H1 (cell line): ENCODE measurements at regions not wholly inside any gene's neighbourhood (a gene's known extent, or its start where the extent isn't known, plus 50 kb on each side); places are given as distances from the start of the nearest gene placed in this dataset.

ENCODE experiments used
- CTCF ChIA-PET: fragments of 300-600 bp; sonication (Branson Sonifier 250); formaldehyde crosslinking; loops from one replicate; lab custom pipeline; 2021; ENCODE audit not compliant: partially characterized antibody; lab: Charles Lee
- POLR2A ChIA-PET: fragments of 300-600 bp; sonication (Branson Sonifier 250); formaldehyde crosslinking; loops from one replicate; lab custom pipeline; 2021; ENCODE audit warnings: inconsistent platforms; ENCODE audit not compliant: partially characterized antibody; lab: Charles Lee
- DNase-seq, 2 experiments: peaks; one replicate each; pipeline versions ENCODE4 v3.0.0 to v3.0.0-alpha.2; 2010 to 2022; ENCODE audit warnings: low spot score in 2 of 2, low read depth in 1 of 2, mixed read lengths in 1 of 2
- FAIRE-seq: peaks from 2 replicates; lab custom pipeline; 2011; peaks lifted over from hg19 to GRCh38; lab: Jason Lieb, UNC
- H2AFZ ChIP-seq: 2 replicates; pipeline ENCODE4 v1.8.1; 2012; ENCODE audit warnings: low read length, inconsistent platforms
- H2AK5ac ChIP-seq: 2 replicates; pipeline ENCODE4 v1.6.1; 2013; ENCODE audit warnings: low read depth, low read length
- H2BK120ac ChIP-seq: replicated peaks from 2 replicates; pipeline ENCODE3; 2013; ENCODE audit warnings: low read depth, low read length, inconsistent platforms
- H2BK12ac ChIP-seq: 2 replicates; pipeline ENCODE4 v1.6.1; 2013; ENCODE audit warnings: low read depth, low read length
- H2BK15ac ChIP-seq: 2 replicates; pipeline ENCODE4 v1.6.1; 2013; ENCODE audit warnings: low read length
- H2BK20ac ChIP-seq: 2 replicates; pipeline ENCODE4 v1.6.1; 2013; ENCODE audit warnings: low read length
- H2BK5ac ChIP-seq: 2 replicates; pipeline ENCODE4 v1.6.1; 2013; ENCODE audit warnings: low read depth, low read length
- H3K14ac ChIP-seq: 2 replicates; pipeline ENCODE4 v1.6.1; 2013; ENCODE audit warnings: inconsistent platforms; ENCODE audit not compliant: insufficient read length
- H3K18ac ChIP-seq: 2 replicates; pipeline ENCODE4 v1.6.1; 2013; ENCODE audit warnings: low read length; ENCODE audit errors: extremely low read depth
- H3K23ac ChIP-seq: 2 replicates; pipeline ENCODE4 v1.6.1; 2013; ENCODE audit warnings: inconsistent platforms; ENCODE audit not compliant: insufficient read length
- H3K23me2 ChIP-seq: 2 replicates; pipeline ENCODE4 v1.6.1; 2013; ENCODE audit warnings: low read depth, low read length
- H3K27ac ChIP-seq: 2 replicates; pipeline ENCODE4 v1.6.1; 2011; ENCODE audit warnings: low read depth, low read length, inconsistent platforms
- H3K27me3 ChIP-seq, 4 experiments: replicated peaks in 1 of 4; 1 replicate in 1 of 4; 2 replicates in 3 of 4; pipeline versions ENCODE4 v1.6.1 to v1.8.1; 2011 to 2013; ENCODE audit warnings: low read length in 3 of 4, mild to moderate bottlenecking in 3 of 4, inconsistent platforms in 2 of 4, mixed read lengths in 2 of 4, moderate library complexity in 1 of 4; ENCODE audit not compliant: control insufficient read depth in 3 of 4, insufficient read depth in 3 of 4; ENCODE audit errors: extremely low read depth in 1 of 4
- H3K36me3 ChIP-seq, 4 experiments: 2 replicates each; pipeline versions ENCODE4 v1.6.1 to v1.8.1; 2011 to 2013; ENCODE audit warnings: mild to moderate bottlenecking in 4 of 4, low read length in 3 of 4, moderate library complexity in 2 of 4, control low read depth in 1 of 4, inconsistent platforms in 1 of 4; ENCODE audit not compliant: insufficient read depth in 4 of 4, control insufficient read depth in 2 of 4
- H3K4ac ChIP-seq: replicated peaks from 2 replicates; pipeline ENCODE3; 2013; ENCODE audit warnings: low read length, low read depth, mixed read lengths, inconsistent platforms; ENCODE audit not compliant: insufficient read length
- H3K4me1 ChIP-seq, 4 experiments: replicated peaks in 1 of 4; 1 replicate in 1 of 4; 2 replicates in 3 of 4; pipeline versions ENCODE4 v1.6.1 to v1.8.1; 2011 to 2013; ENCODE audit warnings: low read length in 3 of 4, inconsistent platforms in 2 of 4, mixed read lengths in 1 of 4; ENCODE audit not compliant: insufficient read depth in 4 of 4, control insufficient read depth in 3 of 4
- H3K4me2 ChIP-seq, 2 experiments: 2 replicates each; pipeline versions ENCODE4 v1.6.1 to v1.8.1; 2011 to 2013; ENCODE audit warnings: low read depth in 2 of 2, low read length in 2 of 2, control low read depth in 1 of 2, inconsistent platforms in 1 of 2, mild to moderate bottlenecking in 1 of 2; ENCODE audit not compliant: insufficient read depth in 1 of 2
- H3K4me3 ChIP-seq, 4 experiments: fragments of 200-600, 300-600 bp in 1 of 4; sonication (generic), shearing (Covaris generic), sonication (Bioruptor Twin) in 1 of 4; 2 replicates each; pipeline versions ENCODE4 v1.5.1 to v1.8.1; 2011 to 2016; ENCODE audit warnings: low read length in 4 of 4, low read depth in 3 of 4, control low read depth in 2 of 4, inconsistent platforms in 2 of 4, mild to moderate bottlenecking in 2 of 4, mixed read lengths in 1 of 4, moderate library complexity in 1 of 4; ENCODE audit not compliant: insufficient read depth in 2 of 4; ENCODE audit errors: extremely low read depth in 1 of 4
- H3K56ac ChIP-seq: replicated peaks from 2 replicates; pipeline ENCODE3; 2013; ENCODE audit warnings: low read depth, mild to moderate bottlenecking, mixed read lengths, low read length, inconsistent platforms; ENCODE audit not compliant: insufficient read length
- H3K79me1 ChIP-seq: 2 replicates; pipeline ENCODE4 v1.6.1; 2013; ENCODE audit warnings: low read depth, low read length, control low read depth
- H3K79me2 ChIP-seq, 2 experiments: 2 replicates each; pipeline versions ENCODE4 v1.6.1 to v1.8.1; 2012 to 2013; ENCODE audit warnings: low read length in 2 of 2, mild to moderate bottlenecking in 2 of 2, inconsistent platforms in 1 of 2; ENCODE audit not compliant: insufficient read depth in 2 of 2, control insufficient read depth in 1 of 2
- H3K9ac ChIP-seq, 4 experiments: replicated peaks in 1 of 4; 1 replicate in 1 of 4; 2 replicates in 3 of 4; pipeline versions ENCODE4 v1.6.1 to v1.8.1; 2011 to 2013; ENCODE audit warnings: low read depth in 3 of 4, low read length in 3 of 4, control low read depth in 2 of 4, mild to moderate bottlenecking in 2 of 4, moderate library complexity in 2 of 4, inconsistent platforms in 1 of 4; ENCODE audit errors: extremely low read depth in 1 of 4
- H3K9me3 ChIP-seq, 2 experiments: 2 replicates each; pipeline versions ENCODE4 v1.6.1 to v1.8.1; 2012 to 2013; ENCODE audit warnings: mild to moderate bottlenecking in 2 of 2, moderate library complexity in 2 of 2, control low read depth in 1 of 2, inconsistent platforms in 1 of 2, low read depth in 1 of 2, low read length in 1 of 2, mixed read lengths in 1 of 2; ENCODE audit not compliant: insufficient read depth in 2 of 2
- H4K20me1 ChIP-seq, 2 experiments: replicated peaks in 1 of 2; 2 replicates each; pipeline versions ENCODE3 to v1.8.1; 2011 to 2013; ENCODE audit warnings: inconsistent platforms in 2 of 2, low read length in 2 of 2, mild to moderate bottlenecking in 1 of 2; ENCODE audit not compliant: insufficient read depth in 2 of 2, control insufficient read depth in 1 of 2
- H4K5ac ChIP-seq: 2 replicates; pipeline ENCODE4 v1.6.1; 2013; ENCODE audit warnings: low read length, low read depth, mixed read lengths, inconsistent platforms; ENCODE audit not compliant: insufficient read length
- H4K8ac ChIP-seq: 2 replicates; pipeline ENCODE4 v1.8.0; 2013; ENCODE audit warnings: mild to moderate bottlenecking, moderate library complexity, low read length, inconsistent platforms; ENCODE audit not compliant: insufficient read depth; ENCODE audit errors: extremely low read depth
- H4K91ac ChIP-seq: replicated peaks from 2 replicates; pipeline ENCODE3; 2013; ENCODE audit warnings: low read length, mixed read lengths, inconsistent platforms; ENCODE audit not compliant: insufficient read length
- CEBPB ChIP-seq: IDR thresholded peaks from 2 replicates; pipeline ENCODE4 v1.6.1; 2012; ENCODE audit warnings: low read depth, low read length
- FOSL1 ChIP-seq: IDR thresholded peaks from 2 replicates; pipeline ENCODE4 v1.6.1; 2011; ENCODE audit warnings: mild to moderate bottlenecking, low read depth, low read length, moderate library complexity; ENCODE audit not compliant: insufficient read depth
- GABPA ChIP-seq: IDR thresholded peaks from 2 replicates; pipeline ENCODE4 v1.6.1; 2011; ENCODE audit warnings: mild to moderate bottlenecking, low read length, moderate library complexity, borderline replicate concordance; ENCODE audit not compliant: insufficient read depth
- GTF2F1 ChIP-seq: IDR thresholded peaks from 2 replicates; pipeline ENCODE4 v1.6.1; 2012; ENCODE audit warnings: low read depth, low read length, improper control_type of control experiment, borderline replicate concordance
- NANOG ChIP-seq: IDR thresholded peaks from 2 replicates; pipeline ENCODE4 v1.6.1; 2011; ENCODE audit warnings: low read length, low read depth, mild to moderate bottlenecking, inconsistent platforms; ENCODE audit not compliant: insufficient read depth, poor library complexity, severe bottlenecking
- SUZ12 ChIP-seq: fragments of 200-600 bp; sonication (generic); IDR thresholded peaks from 2 replicates; pipeline ENCODE4 v1.6.1; 2012; ENCODE audit warnings: mild to moderate bottlenecking, inconsistent platforms, low read length, moderate library complexity, mixed read lengths
- WGBS, 2 experiments: shearing (Covaris generic) in 1 of 2; methylation state at CpG; one replicate each; pipeline versions ENCODE4 v1.1.6 to v1.1.7; 2013 to 2015; ENCODE audit warnings: low lambda C conversion rate in 2 of 2, mixed read lengths in 2 of 2, inconsistent platforms in 1 of 2, low coverage in 1 of 2, missing lambda C conversion rate in 1 of 2; ENCODE audit not compliant: insufficient replicate concordance in 2 of 2, insufficient coverage in 1 of 2, insufficient read length in 1 of 2; ENCODE audit errors: extremely low coverage in 1 of 2, missing lambda C conversion rate in 1 of 2; 5-methylcytosine and 5-hydroxymethylcytosine counted together

GRCh38 chr1:219686171-219686570, 73.3 kb upstream of the ZC3H11B start (continued):
- TF ChIP-seq FOSL1, result no peak

- peaks cover 0 to 1% (median 0%) of the 10 kb centered on the region in 4 experiments; a peak in 1 of 7 replicates for H3K27me3 ChIP-seq
- no peaks in the 10 kb centered on the region for H3K9me3 ChIP-seq
- H3K4me3 ChIP-seq, result no peak overlapping the region
- no peaks in the 10 kb centered on the region for H3K36me3 ChIP-seq
- H3K9ac ChIP-seq, result no peak overlapping the region
- H3K4me2 ChIP-seq, result no peak overlapping the region
- no peaks in the 10 kb centered on the region for H4K20me1 ChIP-seq
- no peaks in the 10 kb centered on the region for H3K23me2 ChIP-seq
- DNase-seq, result no peak
- H2BK20ac ChIP-seq, result no peak overlapping the region
- no peak overlapping the region for H4K8ac ChIP-seq
- H3K18ac ChIP-seq, result no peak overlapping the region
- H4K91ac ChIP-seq, result no peak overlapping the region
- FAIRE-seq, result no peak
- no peak overlapping the region for H2AK5ac ChIP-seq
- no peak overlapping the region for H2BK5ac ChIP-seq
- H4K5ac ChIP-seq, result no peak overlapping the region
- peak overlapping the region; percentile 89 for H2AFZ ChIP-seq
- H2BK15ac ChIP-seq, result no peak overlapping the region
- H2BK120ac ChIP-seq, result no peak overlapping the region
- TF ChIP-seq SUZ12, result no peak
- no peak for TF ChIP-seq CEBPB
- TF ChIP-seq GTF2F1, result no peak
- TF ChIP-seq NANOG, result no peak
- no peak for TF ChIP-seq GABPA
- H2BK12ac ChIP-seq, result no peak overlapping the region
- H3K14ac ChIP-seq, result no peak overlapping the region
- CTCF ChIA-PET, result no interaction called here
- H3K4me1 ChIP-seq, result no peaks in the 10 kb centered on the region
- no peak overlapping the region for H3K56ac ChIP-seq
- no peak overlapping the region for H3K4ac ChIP-seq
- 88% methylated on average over 1 of the region's 1 CpG; no CpG with 5 or more reads in 1 of the 2 experiments for WGBS, 2 experiments
- no peak overlapping the region for H3K27ac ChIP-seq
- H3K79me2 ChIP-seq, result no peaks in the 10 kb centered on the region
- POLR2A ChIA-PET, result no interaction called here
- no peak overlapping the region for H3K23ac ChIP-seq
- no peaks in the 10 kb centered on the region for H3K79me1 ChIP-seq
These were observed 69.9 kb upstream of the ZC3H11B start for GRCh38 chr1:219682788-219683187.
